ENCODE measurements at regions not wholly inside any gene's neighbourhood (a gene's known extent, or its start where the extent isn't known, plus 50 kb on each side); places are given as distances from the start of the nearest gene placed in this dataset.

DNA sequence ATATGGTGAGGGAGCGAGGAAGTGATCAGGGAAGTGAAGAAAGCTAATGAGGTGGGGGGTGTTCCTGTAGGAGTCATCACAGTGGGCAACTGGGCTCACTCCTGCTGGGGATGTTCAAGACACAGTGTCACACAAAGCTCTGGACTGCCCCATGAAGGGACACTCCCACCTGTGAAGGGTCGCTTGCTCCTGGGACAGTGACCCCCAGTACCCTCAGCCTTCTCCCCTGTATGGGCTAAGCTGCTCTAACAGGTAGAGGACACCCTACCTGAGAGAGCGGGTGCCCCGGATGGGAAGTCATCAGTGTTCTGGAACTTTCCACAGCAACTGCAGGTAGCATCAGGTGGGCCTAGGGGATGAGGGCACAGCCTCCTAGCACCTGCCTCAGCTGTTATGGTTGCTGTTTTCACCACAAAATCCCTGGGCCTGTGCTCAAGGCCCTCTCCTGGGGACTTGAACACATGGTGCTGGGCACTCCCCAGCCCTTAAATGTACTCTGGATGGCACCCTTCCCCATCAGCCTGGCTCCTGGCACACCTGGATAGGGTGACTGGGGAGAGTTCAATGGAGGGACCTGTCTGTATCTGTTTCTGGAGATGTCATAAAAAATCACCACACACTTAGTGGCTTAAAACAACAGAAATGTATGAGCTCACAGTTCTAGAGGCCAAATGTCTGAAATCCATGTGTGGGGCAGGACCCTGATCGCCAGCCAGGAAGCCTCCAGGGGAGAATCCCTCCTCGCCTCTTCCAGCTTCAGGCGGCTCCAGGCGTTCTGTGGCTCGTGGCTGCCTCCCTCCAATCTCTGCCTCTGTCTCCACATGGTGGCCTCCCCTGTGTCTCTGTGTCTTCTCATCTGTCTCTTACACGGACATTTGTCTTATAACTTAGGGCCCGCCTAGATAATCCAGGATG lies 104.0 kb upstream of the CDH5 start:
- peaks cover 7 to 44% of the 10 kb centered on the region in 2 experiments; a peak in 3 of 5 replicates for H3K27me3 ChIP-seq (ENCODE audit: control insufficient read depth in 1 of 2, insufficient read depth in 2 of 2, low read length in 2 of 2)
- no peak overlapping the region for H3K27ac ChIP-seq (ENCODE audit: extremely low read length, insufficient read depth, low read length)
- H3K4me3 ChIP-seq (replicated peaks in 1 of 3; ENCODE audit: insufficient read depth in 1 of 3, low read depth in 2 of 3, low read length in 3 of 3): no peak overlapping the region
- no peak overlapping the region for H2AFZ ChIP-seq (ENCODE audit: low read length)
- no peaks in the 10 kb centered on the region for H3K4me1 ChIP-seq (ENCODE audit: insufficient read depth, low read length)
- WGBS (ENCODE audit: low lambda C conversion rate): 4% methylated on average over 8 of the region's 11 CpGs
- intact Hi-C loops (cut with micrococcal nuclease; ENCODE audit: unreplicated experiment): no loop called here
- H3K36me3 ChIP-seq (replicated peaks in 1 of 2; ENCODE audit: control insufficient read depth in 1 of 2, insufficient read depth in 2 of 2, low read length in 2 of 2): no peaks in the 10 kb centered on the region
- H3K79me2 ChIP-seq (ENCODE audit: insufficient read depth, low read length): no peaks in the 10 kb centered on the region
- no peak overlapping the region for H3K9ac ChIP-seq (ENCODE audit: insufficient read depth, low read depth, low read length)
- CTCF ChIA-PET (ENCODE audit: low intra/inter-chr PET ratio, low total read pairs): no interaction called here
- H3K4me2 ChIP-seq (ENCODE audit: low read depth, low read length): no peak overlapping the region
- ATAC-seq (no peak), FAIRE-seq (no peak), DNase-seq (ENCODE audit: low spot score) (no peak)
- POLR2A ChIA-PET: no interaction called here
- no peaks in the 10 kb centered on the region for H3K9me3 ChIP-seq (ENCODE audit: low read length)
- H4K20me1 ChIP-seq (ENCODE audit: insufficient read depth, low read length): no peaks in the 10 kb centered on the region
- no TSS peak for BruUV-seq (replicated peaks)
- in situ Hi-C loops (cut with HindIII; ENCODE audit: extremely low pct_ligation_motif_present, low pct_unique_long_range_greater_than_20kb): loop anchor here (10.0 kb wide), 1 partner anchor 558 kb away; no protein-coding TSS in a partner anchor
- TF ChIP-seq, protein P1, sequence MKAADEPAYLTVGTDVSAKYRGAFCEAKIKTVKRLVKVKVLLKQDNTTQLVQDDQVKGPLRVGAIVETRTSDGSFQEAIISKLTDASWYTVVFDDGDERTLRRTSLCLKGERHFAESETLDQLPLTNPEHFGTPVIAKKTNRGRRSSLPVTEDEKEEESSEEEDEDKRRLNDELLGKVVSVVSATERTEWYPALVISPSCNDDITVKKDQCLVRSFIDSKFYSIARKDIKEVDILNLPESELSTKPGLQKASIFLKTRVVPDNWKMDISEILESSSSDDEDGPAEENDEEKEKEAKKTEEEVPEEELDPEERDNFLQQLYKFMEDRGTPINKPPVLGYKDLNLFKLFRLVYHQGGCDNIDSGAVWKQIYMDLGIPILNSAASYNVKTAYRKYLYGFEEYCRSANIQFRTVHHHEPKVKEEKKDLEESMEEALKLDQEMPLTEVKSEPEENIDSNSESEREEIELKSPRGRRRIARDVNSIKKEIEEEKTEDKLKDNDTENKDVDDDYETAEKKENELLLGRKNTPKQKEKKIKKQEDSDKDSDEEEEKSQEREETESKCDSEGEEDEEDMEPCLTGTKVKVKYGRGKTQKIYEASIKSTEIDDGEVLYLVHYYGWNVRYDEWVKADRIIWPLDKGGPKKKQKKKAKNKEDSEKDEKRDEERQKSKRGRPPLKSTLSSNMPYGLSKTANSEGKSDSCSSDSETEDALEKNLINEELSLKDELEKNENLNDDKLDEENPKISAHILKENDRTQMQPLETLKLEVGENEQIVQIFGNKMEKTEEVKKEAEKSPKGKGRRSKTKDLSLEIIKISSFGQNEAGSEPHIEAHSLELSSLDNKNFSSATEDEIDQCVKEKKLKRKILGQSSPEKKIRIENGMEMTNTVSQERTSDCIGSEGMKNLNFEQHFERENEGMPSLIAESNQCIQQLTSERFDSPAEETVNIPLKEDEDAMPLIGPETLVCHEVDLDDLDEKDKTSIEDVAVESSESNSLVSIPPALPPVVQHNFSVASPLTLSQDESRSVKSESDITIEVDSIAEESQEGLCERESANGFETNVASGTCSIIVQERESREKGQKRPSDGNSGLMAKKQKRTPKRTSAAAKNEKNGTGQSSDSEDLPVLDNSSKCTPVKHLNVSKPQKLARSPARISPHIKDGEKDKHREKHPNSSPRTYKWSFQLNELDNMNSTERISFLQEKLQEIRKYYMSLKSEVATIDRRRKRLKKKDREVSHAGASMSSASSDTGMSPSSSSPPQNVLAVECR (CRISPR knock-in tag; IDR thresholded peaks at IDR 0.05; ENCODE audit: borderline replicate concordance): no peak
- no peak for TF ChIP-seq GLI4 (CRISPR knock-in tag; IDR thresholded peaks at IDR 0.05; ENCODE audit: borderline replicate concordance)
- TF ChIP-seq HNRNPK (IDR thresholded peaks at IDR 0.05; ENCODE audit: low read depth, low read length, poor library complexity, severe bottlenecking): no peak
- TF ChIP-seq SNAPC2 (CRISPR knock-in tag; IDR thresholded peaks at IDR 0.05): no peak
- TF ChIP-seq, protein P2, sequence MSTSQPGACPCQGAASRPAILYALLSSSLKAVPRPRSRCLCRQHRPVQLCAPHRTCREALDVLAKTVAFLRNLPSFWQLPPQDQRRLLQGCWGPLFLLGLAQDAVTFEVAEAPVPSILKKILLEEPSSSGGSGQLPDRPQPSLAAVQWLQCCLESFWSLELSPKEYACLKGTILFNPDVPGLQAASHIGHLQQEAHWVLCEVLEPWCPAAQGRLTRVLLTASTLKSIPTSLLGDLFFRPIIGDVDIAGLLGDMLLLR (CRISPR knock-in tag; IDR thresholded peaks at IDR 0.05): no peak
- TF ChIP-seq, protein P3, sequence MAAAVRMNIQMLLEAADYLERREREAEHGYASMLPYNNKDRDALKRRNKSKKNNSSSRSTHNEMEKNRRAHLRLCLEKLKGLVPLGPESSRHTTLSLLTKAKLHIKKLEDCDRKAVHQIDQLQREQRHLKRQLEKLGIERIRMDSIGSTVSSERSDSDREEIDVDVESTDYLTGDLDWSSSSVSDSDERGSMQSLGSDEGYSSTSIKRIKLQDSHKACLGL (CRISPR knock-in tag; IDR thresholded peaks at IDR 0.05): no peak
- TF ChIP-seq, protein P4, sequence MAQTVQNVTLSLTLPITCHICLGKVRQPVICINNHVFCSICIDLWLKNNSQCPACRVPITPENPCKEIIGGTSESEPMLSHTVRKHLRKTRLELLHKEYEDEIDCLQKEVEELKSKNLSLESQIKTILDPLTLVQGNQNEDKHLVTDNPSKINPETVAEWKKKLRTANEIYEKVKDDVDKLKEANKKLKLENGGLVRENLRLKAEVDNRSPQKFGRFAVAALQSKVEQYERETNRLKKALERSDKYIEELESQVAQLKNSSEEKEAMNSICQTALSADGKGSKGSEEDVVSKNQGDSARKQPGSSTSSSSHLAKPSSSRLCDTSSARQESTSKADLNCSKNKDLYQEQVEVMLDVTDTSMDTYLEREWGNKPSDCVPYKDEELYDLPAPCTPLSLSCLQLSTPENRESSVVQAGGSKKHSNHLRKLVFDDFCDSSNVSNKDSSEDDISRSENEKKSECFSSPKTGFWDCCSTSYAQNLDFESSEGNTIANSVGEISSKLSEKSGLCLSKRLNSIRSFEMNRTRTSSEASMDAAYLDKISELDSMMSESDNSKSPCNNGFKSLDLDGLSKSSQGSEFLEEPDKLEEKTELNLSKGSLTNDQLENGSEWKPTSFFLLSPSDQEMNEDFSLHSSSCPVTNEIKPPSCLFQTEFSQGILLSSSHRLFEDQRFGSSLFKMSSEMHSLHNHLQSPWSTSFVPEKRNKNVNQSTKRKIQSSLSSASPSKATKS (CRISPR knock-in tag; IDR thresholded peaks at IDR 0.05): no peak
- TF ChIP-seq HCFC1 (IDR thresholded peaks at IDR 0.05; ENCODE audit: low read depth, low read length): no peak
- TF ChIP-seq FOXM1 (CRISPR knock-in tag; IDR thresholded peaks at IDR 0.05): no peak
- no peak for TF ChIP-seq FOXC1 (CRISPR knock-in tag; IDR thresholded peaks at IDR 0.05; ENCODE audit: borderline replicate concordance)
- TF ChIP-seq, protein P5, sequence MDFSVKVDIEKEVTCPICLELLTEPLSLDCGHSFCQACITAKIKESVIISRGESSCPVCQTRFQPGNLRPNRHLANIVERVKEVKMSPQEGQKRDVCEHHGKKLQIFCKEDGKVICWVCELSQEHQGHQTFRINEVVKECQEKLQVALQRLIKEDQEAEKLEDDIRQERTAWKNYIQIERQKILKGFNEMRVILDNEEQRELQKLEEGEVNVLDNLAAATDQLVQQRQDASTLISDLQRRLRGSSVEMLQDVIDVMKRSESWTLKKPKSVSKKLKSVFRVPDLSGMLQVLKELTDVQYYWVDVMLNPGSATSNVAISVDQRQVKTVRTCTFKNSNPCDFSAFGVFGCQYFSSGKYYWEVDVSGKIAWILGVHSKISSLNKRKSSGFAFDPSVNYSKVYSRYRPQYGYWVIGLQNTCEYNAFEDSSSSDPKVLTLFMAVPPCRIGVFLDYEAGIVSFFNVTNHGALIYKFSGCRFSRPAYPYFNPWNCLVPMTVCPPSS (IDR thresholded peaks at IDR 0.05): no peak
- no peak for TF ChIP-seq ZNF780A (CRISPR knock-in tag; IDR thresholded peaks at IDR 0.05)
- no peak for TF ChIP-seq FOXK2 (IDR thresholded peaks at IDR 0.05)
- no peak for TF ChIP-seq RFXAP (CRISPR knock-in tag; IDR thresholded peaks at IDR 0.05; ENCODE audit: borderline replicate concordance)
- no peak for TF ChIP-seq FIP1L1 (IDR thresholded peaks at IDR 0.05; ENCODE audit: borderline replicate concordance, insufficient read depth, low read depth, low read length)
